ENCODE measurements at regions not wholly inside any gene's neighbourhood (a gene's known extent, or its start where the extent isn't known, plus 50 kb on each side); places are given as distances from the start of the nearest gene placed in this dataset.

DNA sequence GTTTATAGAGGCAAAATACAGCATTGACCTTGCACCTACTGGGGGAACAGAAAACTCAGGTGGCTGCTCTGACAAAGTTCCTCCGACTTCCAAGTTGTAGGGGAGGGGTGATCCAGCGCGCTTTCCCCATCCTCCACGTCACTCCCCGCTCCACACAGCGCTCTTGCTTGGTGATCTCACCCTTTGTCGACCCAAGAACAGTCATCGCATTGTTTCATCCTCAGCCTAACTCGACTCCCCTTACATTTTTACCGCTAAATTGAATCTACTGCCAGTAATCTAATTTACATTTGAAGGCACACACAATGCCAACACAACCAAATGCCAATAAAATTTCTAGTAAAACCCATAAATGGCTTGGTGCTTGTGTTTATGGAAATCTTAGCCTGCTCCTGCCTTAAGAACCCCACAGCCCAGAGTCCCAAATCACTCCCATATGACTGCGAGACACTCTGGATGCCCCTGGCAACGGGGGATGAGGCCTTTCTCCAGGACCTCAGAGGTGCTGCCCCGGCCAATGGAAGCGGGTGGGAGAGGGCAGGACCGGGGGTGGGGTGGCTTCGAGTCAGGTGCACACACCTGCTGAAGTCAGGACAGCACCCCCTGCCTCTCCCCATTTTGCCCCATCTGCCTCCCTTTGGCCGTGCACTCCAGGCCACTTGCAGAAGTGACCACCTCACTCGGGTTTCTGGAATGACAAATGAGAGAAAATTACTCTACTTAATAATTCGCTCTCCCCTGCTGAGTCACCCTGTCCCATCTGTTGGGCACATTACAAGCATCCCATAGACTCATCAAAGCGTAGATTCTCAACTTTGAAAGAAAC lies 98.2 kb upstream of the GSC start:
- H3K36me3 ChIP-seq (ENCODE audit: control insufficient read depth, insufficient read depth, low read length): no peaks in the 10 kb centered on the region
- POLR2A ChIA-PET: no interaction called here
- H3K4me3 ChIP-seq (ENCODE audit: low read depth, low read length): no peak overlapping the region
- no peaks in the 10 kb centered on the region for H3K27me3 ChIP-seq (ENCODE audit: control insufficient read depth, insufficient read depth, low read length)
- CTCF ChIA-PET: no interaction called here
- TF ChIP-seq, protein P1, sequence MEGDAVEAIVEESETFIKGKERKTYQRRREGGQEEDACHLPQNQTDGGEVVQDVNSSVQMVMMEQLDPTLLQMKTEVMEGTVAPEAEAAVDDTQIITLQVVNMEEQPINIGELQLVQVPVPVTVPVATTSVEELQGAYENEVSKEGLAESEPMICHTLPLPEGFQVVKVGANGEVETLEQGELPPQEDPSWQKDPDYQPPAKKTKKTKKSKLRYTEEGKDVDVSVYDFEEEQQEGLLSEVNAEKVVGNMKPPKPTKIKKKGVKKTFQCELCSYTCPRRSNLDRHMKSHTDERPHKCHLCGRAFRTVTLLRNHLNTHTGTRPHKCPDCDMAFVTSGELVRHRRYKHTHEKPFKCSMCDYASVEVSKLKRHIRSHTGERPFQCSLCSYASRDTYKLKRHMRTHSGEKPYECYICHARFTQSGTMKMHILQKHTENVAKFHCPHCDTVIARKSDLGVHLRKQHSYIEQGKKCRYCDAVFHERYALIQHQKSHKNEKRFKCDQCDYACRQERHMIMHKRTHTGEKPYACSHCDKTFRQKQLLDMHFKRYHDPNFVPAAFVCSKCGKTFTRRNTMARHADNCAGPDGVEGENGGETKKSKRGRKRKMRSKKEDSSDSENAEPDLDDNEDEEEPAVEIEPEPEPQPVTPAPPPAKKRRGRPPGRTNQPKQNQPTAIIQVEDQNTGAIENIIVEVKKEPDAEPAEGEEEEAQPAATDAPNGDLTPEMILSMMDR (IDR thresholded peaks at IDR 0.05; ENCODE audit: insufficient read depth, low read depth, low read length): no peak
- DNase-seq (ENCODE audit: low read depth): no peak

DNA sequence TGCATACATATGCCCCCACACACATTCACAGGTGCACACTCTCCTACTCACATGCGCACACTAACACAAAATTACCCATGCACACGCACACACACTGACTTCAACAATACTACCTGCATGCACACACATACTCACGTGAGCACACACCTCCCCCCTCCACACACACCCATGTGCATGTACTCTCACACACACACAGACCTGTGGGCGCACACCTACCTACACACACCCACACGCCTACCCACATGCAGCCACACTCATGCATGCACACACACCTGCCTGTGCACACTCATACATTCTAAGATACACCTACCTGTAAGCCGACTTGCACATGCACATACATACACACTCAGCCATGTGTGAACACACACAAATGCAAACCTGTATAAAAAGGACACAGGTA lies 97.3 kb upstream of the GSC start:
- Histone ChIP-seq H3K36me3 (ENCODE audit: control insufficient read depth, insufficient read depth, low read length) (no peaks in the 10 kb centered on the region), H3K4me3 (ENCODE audit: low read depth, low read length) (no peak overlapping the region), H3K27me3 (ENCODE audit: control insufficient read depth, insufficient read depth, low read length) (no peaks in the 10 kb centered on the region)
- DNase-seq (ENCODE audit: low read depth): no peak
- ChIA-PET CTCF (no interaction called here), POLR2A (no interaction called here)
- TF ChIP-seq, protein P1 (IDR thresholded peaks at IDR 0.05; ENCODE audit: insufficient read depth, low read depth, low read length): no peak

DNA sequence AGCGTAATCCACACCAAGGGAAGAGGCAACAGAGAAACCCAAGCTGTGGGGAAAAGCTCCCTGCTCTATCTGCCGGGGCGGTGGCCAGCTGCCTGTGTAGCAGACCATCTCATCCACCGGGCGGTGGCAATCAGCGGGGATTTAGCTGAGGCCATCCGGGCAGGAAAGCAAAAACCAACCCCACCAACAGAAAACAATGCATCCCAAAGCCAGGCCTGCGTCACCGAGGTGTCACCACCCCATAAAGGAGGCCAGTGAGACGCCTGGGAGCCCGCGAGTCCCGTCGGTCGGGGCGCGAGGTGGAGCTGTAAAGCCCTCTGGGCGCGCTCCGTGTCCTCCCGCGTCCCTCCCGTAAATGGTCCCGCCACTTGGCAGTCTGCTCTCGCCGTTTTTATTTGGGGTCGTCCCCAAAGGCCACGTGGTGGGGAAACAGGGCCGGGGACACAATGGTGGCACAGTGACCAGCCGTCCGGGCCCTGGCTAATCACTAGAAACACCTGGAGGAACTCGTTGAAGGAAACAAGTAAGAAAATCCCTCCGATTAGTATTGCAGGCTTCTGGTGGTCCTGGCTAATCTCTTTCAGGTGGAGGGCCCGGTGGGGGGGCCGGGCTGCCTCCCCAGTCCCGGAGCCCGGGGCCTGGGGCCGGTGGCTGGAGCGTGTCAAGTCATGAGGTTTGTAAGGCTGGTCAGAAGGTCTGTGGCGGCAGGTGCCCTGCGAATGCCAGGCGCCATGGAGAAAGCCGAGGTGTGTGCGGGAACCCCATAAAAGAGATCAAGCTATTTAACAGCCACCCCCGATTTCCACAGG lies 94.7 kb upstream of the GSC start:
- DNase-seq (ENCODE audit: low read depth): no peak
- Histone ChIP-seq H3K36me3 (ENCODE audit: control insufficient read depth, insufficient read depth, low read length) (no peaks in the 10 kb centered on the region), H3K4me3 (ENCODE audit: low read depth, low read length) (no peak overlapping the region), H3K27me3 (ENCODE audit: control insufficient read depth, insufficient read depth, low read length) (no peaks in the 10 kb centered on the region)
- TF ChIP-seq, protein P1 (IDR thresholded peaks at IDR 0.05; ENCODE audit: insufficient read depth, low read depth, low read length): no peak
- ChIA-PET POLR2A (no interaction called here), CTCF (no interaction called here)

DNA sequence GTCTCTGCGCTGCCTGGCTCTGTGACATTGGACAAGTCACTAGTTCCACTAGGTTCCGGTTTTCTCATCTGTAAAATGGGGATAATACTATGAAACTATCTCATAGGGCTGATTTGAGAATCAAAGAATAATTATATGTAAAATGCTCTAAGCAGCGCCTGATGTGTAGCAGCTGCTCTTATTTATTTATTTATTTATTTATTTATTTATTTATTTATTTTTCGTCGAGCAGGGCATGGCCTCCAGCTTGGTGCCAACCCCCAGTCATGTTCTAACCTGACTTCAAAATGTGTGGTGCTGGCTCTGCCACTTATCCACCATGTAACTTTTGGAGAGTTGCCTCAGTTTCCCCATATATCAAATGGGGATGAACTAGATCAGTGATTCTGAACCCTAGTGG lies 93.5 kb upstream of the GSC start:
- Histone ChIP-seq H3K36me3 (ENCODE audit: control insufficient read depth, insufficient read depth, low read length) (no peaks in the 10 kb centered on the region), H3K4me3 (ENCODE audit: low read depth, low read length) (no peak overlapping the region), H3K27me3 (ENCODE audit: control insufficient read depth, insufficient read depth, low read length) (no peaks in the 10 kb centered on the region)
- DNase-seq (ENCODE audit: low read depth): no peak
- ChIA-PET CTCF (no interaction called here), POLR2A (no interaction called here)
- TF ChIP-seq, protein P1 (IDR thresholded peaks at IDR 0.05; ENCODE audit: insufficient read depth, low read depth, low read length): no peak

DNA sequence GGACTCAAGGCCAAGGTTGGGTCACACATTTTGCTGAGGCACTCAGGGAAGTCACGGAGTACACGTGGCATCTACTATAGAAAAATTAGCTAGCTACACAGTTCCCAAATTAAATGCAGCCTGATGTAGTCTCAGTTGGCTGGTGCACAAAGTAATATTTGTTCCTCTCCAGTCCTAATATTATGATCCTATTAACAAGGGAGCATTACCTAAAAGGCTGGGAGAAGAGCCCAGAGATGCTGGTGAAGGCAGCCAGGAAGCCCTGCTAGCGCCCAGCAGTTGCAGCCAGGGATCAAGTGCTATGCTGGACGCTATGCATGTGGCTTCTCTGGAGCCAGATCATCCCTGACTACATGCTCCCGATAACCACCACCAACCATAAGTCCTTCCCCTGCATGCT lies 88.0 kb upstream of the GSC start:
- POLR2A ChIA-PET: no interaction called here
- no peak for DNase-seq (ENCODE audit: low read depth)
- no peaks in the 10 kb centered on the region for H3K36me3 ChIP-seq (ENCODE audit: control insufficient read depth, insufficient read depth, low read length)
- H3K4me3 ChIP-seq (ENCODE audit: low read depth, low read length): no peak overlapping the region
- H3K27me3 ChIP-seq (ENCODE audit: control insufficient read depth, insufficient read depth, low read length): no peaks in the 10 kb centered on the region
- TF ChIP-seq, protein P1 (IDR thresholded peaks at IDR 0.05; ENCODE audit: insufficient read depth, low read depth, low read length): no peak
- CTCF ChIA-PET: no interaction called here

Measured in BJ (cell line).